ENCODE measurements at regions not wholly inside any gene's neighbourhood (a gene's known extent, or its start where the extent isn't known, plus 50 kb on each side); places are given as distances from the start of the nearest gene placed in this dataset.
"Not testable (repeated sequence)": the region's sequence is repeated elsewhere in the genome, so short reads cannot be mapped to it uniquely, and the experiment has no call there.

DNA sequence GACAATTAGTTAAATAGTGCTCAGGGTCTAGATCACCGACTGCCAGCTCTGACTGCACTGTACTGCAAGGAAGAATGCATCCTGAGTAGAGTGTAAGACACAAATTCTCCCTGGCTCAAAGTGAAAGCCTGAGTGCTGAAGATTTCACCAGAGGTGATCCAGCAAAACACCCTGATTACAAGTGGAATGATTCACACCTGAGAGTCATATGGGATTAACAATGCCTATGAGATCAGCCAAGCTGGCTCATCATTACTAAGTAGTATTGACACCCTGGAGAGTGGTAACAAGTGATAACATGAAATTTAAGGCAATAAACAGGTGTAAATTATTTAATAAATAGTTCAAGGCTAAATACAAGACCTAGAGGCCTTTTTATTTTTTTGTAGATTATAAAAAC, 403.8 kb upstream of the PRR20A start:
- DNase-seq: no peak
- H3K4me1 ChIP-seq: no peaks in the 10 kb centered on the region
- no peaks in the 10 kb centered on the region for H3K36me3 ChIP-seq
- no peaks in the 10 kb centered on the region for H3K9me3 ChIP-seq
- TF ChIP-seq, protein P1, sequence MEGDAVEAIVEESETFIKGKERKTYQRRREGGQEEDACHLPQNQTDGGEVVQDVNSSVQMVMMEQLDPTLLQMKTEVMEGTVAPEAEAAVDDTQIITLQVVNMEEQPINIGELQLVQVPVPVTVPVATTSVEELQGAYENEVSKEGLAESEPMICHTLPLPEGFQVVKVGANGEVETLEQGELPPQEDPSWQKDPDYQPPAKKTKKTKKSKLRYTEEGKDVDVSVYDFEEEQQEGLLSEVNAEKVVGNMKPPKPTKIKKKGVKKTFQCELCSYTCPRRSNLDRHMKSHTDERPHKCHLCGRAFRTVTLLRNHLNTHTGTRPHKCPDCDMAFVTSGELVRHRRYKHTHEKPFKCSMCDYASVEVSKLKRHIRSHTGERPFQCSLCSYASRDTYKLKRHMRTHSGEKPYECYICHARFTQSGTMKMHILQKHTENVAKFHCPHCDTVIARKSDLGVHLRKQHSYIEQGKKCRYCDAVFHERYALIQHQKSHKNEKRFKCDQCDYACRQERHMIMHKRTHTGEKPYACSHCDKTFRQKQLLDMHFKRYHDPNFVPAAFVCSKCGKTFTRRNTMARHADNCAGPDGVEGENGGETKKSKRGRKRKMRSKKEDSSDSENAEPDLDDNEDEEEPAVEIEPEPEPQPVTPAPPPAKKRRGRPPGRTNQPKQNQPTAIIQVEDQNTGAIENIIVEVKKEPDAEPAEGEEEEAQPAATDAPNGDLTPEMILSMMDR (IDR thresholded peaks at IDR 0.05; ENCODE audit: low read depth, low read length): no peak
- H3K4me3 ChIP-seq (ENCODE audit: low read depth, low read length): no peak overlapping the region
- no peaks in the 10 kb centered on the region for H3K27me3 ChIP-seq

DNA sequence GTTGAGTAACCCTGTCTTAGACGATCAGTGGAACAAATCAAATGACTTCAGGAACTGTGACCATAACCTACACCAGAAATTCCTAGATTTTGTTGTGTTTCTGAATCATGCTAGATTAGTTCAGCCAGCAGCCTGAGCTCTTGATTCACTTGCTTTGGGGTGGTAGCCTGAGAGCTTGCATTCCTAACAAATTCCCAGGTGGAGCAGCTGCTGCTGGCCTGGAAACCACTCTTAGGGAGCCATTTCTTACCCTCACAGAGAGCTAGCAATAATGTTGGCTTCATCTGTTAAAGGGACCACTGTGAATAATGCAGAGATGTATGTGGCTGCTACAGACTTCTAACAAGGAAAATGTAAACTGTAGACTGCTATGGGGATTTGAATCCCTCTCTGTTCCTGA, 388.1 kb upstream of the PRR20A start:
- H3K4me1 ChIP-seq: no peaks in the 10 kb centered on the region
- no peaks in the 10 kb centered on the region for H3K27me3 ChIP-seq
- TF ChIP-seq, protein P1 (IDR thresholded peaks at IDR 0.05; ENCODE audit: low read depth, low read length): no peak
- no peak overlapping the region for H3K4me3 ChIP-seq (ENCODE audit: low read depth, low read length)
- no peaks in the 10 kb centered on the region for H3K36me3 ChIP-seq
- no peaks in the 10 kb centered on the region for H3K9me3 ChIP-seq
- no peak for DNase-seq

DNA sequence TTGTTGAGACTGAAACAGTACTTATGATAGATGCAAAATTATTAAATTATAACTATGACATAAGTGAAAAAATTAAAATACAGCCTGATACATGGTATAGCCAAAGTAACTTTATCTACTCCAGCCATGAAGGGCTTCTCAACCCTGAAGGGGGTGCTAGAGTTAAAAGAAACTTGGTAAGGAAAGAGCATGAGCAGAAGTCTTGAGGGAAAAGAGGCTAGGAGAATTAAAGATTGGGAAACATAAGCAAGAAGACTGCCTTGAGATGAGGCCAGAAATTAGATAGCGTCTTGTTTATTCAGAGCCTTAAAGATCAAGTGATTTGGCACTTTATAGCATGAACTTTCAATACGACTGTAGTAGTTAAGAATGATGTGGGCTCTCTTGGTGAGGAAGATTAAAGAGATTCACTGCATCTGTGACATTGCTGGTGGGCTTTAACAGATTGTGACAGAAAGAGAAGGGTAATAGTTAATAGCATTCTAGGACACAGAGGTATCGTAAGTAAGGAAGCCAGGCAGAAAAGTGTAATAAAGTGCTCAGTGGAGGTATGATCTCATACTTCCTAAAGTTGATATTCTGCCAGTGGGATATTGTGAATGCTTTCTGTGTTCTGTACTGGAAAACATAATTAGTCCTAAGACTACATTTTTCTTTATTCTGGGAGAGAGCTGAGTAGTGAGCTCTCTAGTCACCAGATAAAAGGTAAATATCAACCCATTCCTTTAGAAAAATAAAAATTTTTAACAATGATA, 385.4 kb upstream of the PRR20A start:
- no peaks in the 10 kb centered on the region for H3K36me3 ChIP-seq
- no peaks in the 10 kb centered on the region; the same call in 1 of the 2 replicates for H3K9me3 ChIP-seq
- TF ChIP-seq, protein P1 (IDR thresholded peaks at IDR 0.05; ENCODE audit: low read depth, low read length): peak; percentile 24; the same call in 1 of the 2 replicates
- H3K4me3 ChIP-seq (ENCODE audit: low read depth, low read length): no peak overlapping the region
- no peaks in the 10 kb centered on the region for H3K27me3 ChIP-seq
- no peak for DNase-seq
- H3K4me1 ChIP-seq: no peaks in the 10 kb centered on the region

DNA sequence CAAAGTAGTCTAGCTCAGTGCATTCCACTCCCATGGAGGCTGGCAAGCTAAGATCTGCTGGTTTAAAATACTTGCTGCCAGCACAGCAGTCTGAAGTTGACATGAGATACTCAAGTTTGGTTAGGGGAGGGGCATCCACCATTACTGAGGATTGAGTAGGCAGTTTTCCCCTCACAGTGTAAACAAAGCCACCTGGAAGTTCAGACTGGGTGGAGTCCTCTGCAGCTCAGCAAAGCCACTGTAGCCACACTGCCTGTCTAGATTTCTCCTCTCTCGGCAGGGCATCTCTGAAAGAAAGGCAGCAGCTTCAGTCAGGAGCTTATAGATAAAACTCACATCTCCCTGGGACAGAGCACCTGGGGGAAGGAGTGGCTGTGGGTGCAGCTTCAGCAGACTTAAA, 377.4 kb upstream of the PRR20A start:
- not testable (repeated sequence) for H3K9me3 ChIP-seq; H3K4me1 ChIP-seq; DNase-seq; H3K4me3 ChIP-seq (ENCODE audit: low read depth, low read length); H3K27me3 ChIP-seq; H3K36me3 ChIP-seq

DNA sequence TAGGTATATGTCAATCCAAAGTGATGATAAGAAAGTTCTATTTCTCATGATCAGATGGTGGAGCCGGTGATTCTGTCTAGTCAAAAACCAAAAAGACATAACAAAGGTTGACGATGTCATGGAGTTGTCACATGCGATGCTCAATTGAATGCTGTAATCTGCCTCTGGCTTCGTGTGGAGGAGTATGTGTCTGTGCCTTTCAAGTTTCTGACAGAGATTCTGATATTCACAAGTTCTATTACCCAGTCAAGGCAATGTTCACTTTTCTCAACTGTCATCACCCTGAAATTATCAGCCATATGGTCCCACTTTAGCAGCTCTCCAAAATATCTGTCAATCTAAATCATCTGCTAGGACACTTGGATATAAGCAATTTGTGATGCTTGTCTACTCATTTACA, 367.6 kb upstream of the PRR20A start:
- Histone ChIP-seq H3K27me3 (no peaks in the 10 kb centered on the region), H3K4me1 (no peaks in the 10 kb centered on the region), H3K9me3 (no peaks in the 10 kb centered on the region), H3K4me3 (ENCODE audit: low read depth, low read length) (no peak overlapping the region), H3K36me3 (no peaks in the 10 kb centered on the region)
- TF ChIP-seq, protein P1 (IDR thresholded peaks at IDR 0.05; ENCODE audit: low read depth, low read length): no peak
- DNase-seq: no peak

DNA sequence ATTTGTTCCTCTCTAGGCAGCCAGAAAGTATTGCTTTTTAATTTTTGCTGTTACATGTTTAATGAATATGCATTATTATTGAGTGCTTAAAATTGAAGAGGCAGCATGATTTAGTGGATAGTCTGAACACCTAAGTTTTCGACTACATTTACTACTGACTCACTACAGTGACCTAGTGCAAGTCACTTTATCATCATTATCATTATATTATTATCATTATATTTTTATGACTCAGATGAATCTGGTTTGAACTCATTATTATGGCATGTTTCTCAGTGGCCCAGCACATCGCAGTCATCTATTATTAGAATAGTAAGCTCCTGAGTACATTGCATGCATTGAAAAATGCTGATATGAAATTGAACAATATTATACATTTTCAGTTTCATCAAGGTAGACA, 351.2 kb upstream of the PRR20A start:
- DNase-seq: no peak
- Histone ChIP-seq H3K4me1 (no peaks in the 10 kb centered on the region), H3K4me3 (ENCODE audit: low read depth, low read length) (no peak overlapping the region), H3K36me3 (no peaks in the 10 kb centered on the region), H3K9me3 (no peaks in the 10 kb centered on the region), H3K27me3 (no peaks in the 10 kb centered on the region)
- TF ChIP-seq, protein P1 (IDR thresholded peaks at IDR 0.05; ENCODE audit: low read depth, low read length): no peak
